DOHH2 (cell line): ENCODE measurements at regions not wholly inside any gene's neighbourhood (a gene's known extent, or its start where the extent isn't known, plus 50 kb on each side); places are given as distances from the start of the nearest gene placed in this dataset.

Experiments
- CTCF ChIP-seq: fragments of 200-600 bp; sonication (generic); IDR thresholded peaks from one replicate; pipeline ENCODE4 v1.5.1; 2014; ENCODE audit warnings: antibody characterized with exemption, mild to moderate bottlenecking, low read depth, low read length; ENCODE audit not compliant: poor library complexity, severe bottlenecking
- EZH2phosphoT487 ChIP-seq: fragments of 200-600 bp; sonication (generic); IDR thresholded peaks from 2 replicates; pipeline ENCODE4 v1.6.1; 2017; ENCODE audit warnings: borderline replicate concordance, mild to moderate bottlenecking, antibody characterized with exemption, low read length, moderate library complexity, mixed read lengths

- TF ChIP-seq CTCF (no peak), EZH2phosphoT487 (no peak)
These were observed 169.2 kb downstream of the LAT start for GRCh38 chr16:29154088-29154487.
